ENCODE measurements at regions not wholly inside any gene's neighbourhood (a gene's known extent, or its start where the extent isn't known, plus 50 kb on each side); places are given as distances from the start of the nearest gene placed in this dataset.

- no peak for TF ChIP-seq CTCF (IDR thresholded peaks at IDR 0.05; ENCODE audit: low read length)
- TF ChIP-seq EZH2 (optimal IDR thresholded peaks at IDR 0.05; ENCODE audit: low read depth, low read length), result no peak
Observed at GRCh38 chr7:152522571-152523067, 86.8 kb upstream of the KMT2C start.

Data from MM.1S (cell line).